OCI-LY3 (cell line): ENCODE measurements at regions not wholly inside any gene's neighbourhood (a gene's known extent, or its start where the extent isn't known, plus 50 kb on each side); places are given as distances from the start of the nearest gene placed in this dataset.

Experiments used
- H2AFZ ChIP-seq: fragments of 200-600, 300-600 bp; shearing (Covaris generic); 2 replicates; pipeline ENCODE4 v1.6.0; 2014; ENCODE audit warnings: antibody characterized with exemption, low read depth, low read length
- H3K27ac ChIP-seq: fragments of 200-600, 300-600 bp; sonication (generic); 2 replicates; pipeline ENCODE4 v1.5.1; 2014; ENCODE audit warnings: mild to moderate bottlenecking, low read length, moderate library complexity, mixed read lengths
- H3K27me3 ChIP-seq: fragments of 200-600, 300-600 bp; sonication (generic); 2 replicates; pipeline ENCODE4 v1.6.1; 2014; ENCODE audit warnings: low read depth, low read length, mixed read lengths
- H3K36me3 ChIP-seq: fragments of 200-600, 300-600 bp; sonication (generic); replicated peaks from 2 replicates; pipeline ENCODE3; 2014; ENCODE audit warnings: low read depth, low read length, mixed read lengths
- H3K4me1 ChIP-seq: fragments of 300-600, 200-600 bp; sonication (generic); 2 replicates; pipeline ENCODE4 v1.6.1; 2014; ENCODE audit warnings: low read length, mixed read lengths
- H3K4me2 ChIP-seq: fragments of 200-600, 300-600 bp; sonication (generic); 2 replicates; pipeline ENCODE4 v1.6.1; 2014; ENCODE audit warnings: low read length, mixed read lengths
- H3K4me3 ChIP-seq: fragments of 300-600, 200-600 bp; sonication (generic); 2 replicates; pipeline ENCODE4 v1.5.1; 2014; ENCODE audit warnings: antibody characterized with exemption, mild to moderate bottlenecking, low read length, moderate library complexity
- H3K79me2 ChIP-seq: fragments of 300-600, 200-600 bp; shearing (Covaris generic); 2 replicates; pipeline ENCODE4 v1.6.1; 2014; ENCODE audit warnings: mild to moderate bottlenecking, low read length, mixed read lengths
- H3K9ac ChIP-seq: fragments of 300-600, 200-600 bp; shearing (Covaris generic); 2 replicates; pipeline ENCODE4 v1.6.0; 2014; ENCODE audit warnings: mild to moderate bottlenecking, low read length, moderate library complexity
- H3K9me3 ChIP-seq: fragments of 200-600, 300-600 bp; shearing (Covaris generic); 2 replicates; pipeline ENCODE4 v1.6.1; 2014; ENCODE audit warnings: low read length, mixed read lengths; ENCODE audit not compliant: insufficient read depth
- H4K20me1 ChIP-seq: fragments of 200-600, 300-600 bp; sonication (generic); 2 replicates; pipeline ENCODE4 v1.6.1; 2016; ENCODE audit warnings: low read length, mixed read lengths; ENCODE audit not compliant: insufficient read depth
- EZH2phosphoT487 ChIP-seq: fragments of 200-600 bp; shearing (Covaris generic); IDR thresholded peaks from 2 replicates; pipeline ENCODE4 v1.6.1; 2018; ENCODE audit warnings: antibody characterized with exemption, mixed run types, low read depth
- TF ChIP-seq, protein P1 (sequence below): fragments of 200-600, 300-600 bp; sonication (generic); IDR thresholded peaks from 2 replicates; pipeline ENCODE4 v1.5.1; 2014; ENCODE audit warnings: antibody characterized with exemption, low read length, low read depth

DNA sequence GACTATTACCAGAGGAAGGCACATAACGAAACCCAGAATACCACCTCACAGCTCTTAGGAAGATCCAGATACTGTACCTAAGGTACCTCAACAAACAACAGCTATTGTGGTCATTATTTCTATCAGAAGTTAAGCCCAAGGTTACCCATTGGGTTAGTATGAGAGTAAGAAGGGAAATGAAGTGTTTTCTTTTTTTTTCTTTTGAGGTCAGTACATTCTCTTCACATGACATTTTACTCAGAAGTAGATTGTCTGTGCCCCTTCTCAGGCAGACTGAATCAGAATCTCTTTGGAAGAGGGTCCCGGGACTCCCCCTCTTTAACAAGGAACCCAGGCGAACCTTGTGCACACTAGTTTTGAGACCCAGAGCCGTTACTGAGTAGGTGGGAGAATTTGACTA is 233.7 kb upstream of the CXCR4 start:
- TF ChIP-seq EZH2phosphoT487, result no peak
- TF ChIP-seq, protein P1, sequence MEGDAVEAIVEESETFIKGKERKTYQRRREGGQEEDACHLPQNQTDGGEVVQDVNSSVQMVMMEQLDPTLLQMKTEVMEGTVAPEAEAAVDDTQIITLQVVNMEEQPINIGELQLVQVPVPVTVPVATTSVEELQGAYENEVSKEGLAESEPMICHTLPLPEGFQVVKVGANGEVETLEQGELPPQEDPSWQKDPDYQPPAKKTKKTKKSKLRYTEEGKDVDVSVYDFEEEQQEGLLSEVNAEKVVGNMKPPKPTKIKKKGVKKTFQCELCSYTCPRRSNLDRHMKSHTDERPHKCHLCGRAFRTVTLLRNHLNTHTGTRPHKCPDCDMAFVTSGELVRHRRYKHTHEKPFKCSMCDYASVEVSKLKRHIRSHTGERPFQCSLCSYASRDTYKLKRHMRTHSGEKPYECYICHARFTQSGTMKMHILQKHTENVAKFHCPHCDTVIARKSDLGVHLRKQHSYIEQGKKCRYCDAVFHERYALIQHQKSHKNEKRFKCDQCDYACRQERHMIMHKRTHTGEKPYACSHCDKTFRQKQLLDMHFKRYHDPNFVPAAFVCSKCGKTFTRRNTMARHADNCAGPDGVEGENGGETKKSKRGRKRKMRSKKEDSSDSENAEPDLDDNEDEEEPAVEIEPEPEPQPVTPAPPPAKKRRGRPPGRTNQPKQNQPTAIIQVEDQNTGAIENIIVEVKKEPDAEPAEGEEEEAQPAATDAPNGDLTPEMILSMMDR, result no peak
- H3K36me3 ChIP-seq, result no peaks in the 10 kb centered on the region
- no peaks in the 10 kb centered on the region for H3K9me3 ChIP-seq
- no peaks in the 10 kb centered on the region for H4K20me1 ChIP-seq
- H3K79me2 ChIP-seq, result no peaks in the 10 kb centered on the region
- peaks cover 21% of the 10 kb centered on the region for H3K27me3 ChIP-seq
- no peak overlapping the region for H3K9ac ChIP-seq
- no peak overlapping the region for H3K27ac ChIP-seq
- H3K4me2 ChIP-seq, result no peak overlapping the region
- H3K4me1 ChIP-seq, result no peaks in the 10 kb centered on the region
- H3K4me3 ChIP-seq, result no peak overlapping the region
- H2AFZ ChIP-seq, result no peak overlapping the region

DNA sequence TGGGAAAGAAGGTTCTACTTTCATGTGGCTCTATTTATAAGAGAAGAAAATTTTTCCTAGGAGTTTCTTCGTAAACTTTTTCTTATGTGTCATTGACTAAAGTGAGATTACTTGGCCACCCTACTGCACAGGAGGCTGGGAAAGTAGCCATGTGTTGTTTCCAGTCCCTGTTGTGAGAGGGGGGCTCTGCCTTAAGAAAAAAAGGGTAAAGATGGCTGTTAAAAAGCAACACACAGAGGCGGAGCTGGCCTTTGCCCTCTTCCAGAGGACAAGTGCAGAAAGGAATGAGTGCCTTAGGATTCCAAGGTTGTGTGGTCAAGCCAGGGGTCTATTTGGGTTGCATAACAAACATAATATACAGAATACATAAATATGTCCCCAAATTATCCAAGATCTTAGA is 230.0 kb upstream of the CXCR4 start:
- no peaks in the 10 kb centered on the region for H4K20me1 ChIP-seq

DNA sequence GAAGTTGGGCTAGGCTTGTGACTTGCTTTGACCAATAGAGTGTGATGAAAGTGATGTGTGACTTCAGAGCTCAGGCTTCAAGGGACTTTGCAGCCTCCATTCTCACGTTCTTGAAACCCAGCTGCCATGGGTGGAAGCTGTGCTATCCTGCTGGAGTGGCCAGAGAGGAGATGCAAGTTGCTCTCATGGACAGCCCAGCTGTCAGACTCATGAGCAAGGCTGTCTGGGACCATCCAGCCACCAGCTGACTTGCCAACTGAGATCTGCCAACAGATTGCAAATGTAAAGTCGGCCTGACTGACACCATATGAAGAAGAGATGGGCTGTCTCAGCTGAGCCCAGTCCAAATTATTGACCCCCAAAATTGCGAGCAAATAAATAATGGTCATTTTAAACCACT is 226.4 kb upstream of the CXCR4 start:
- H3K27me3 ChIP-seq, result no peaks in the 10 kb centered on the region
- no peaks in the 10 kb centered on the region for H4K20me1 ChIP-seq
- no peak overlapping the region for H3K27ac ChIP-seq
- no peak overlapping the region for H3K4me3 ChIP-seq
- no peak overlapping the region for H3K4me2 ChIP-seq
- no peaks in the 10 kb centered on the region for H3K79me2 ChIP-seq
- no peak for TF ChIP-seq EZH2phosphoT487
- TF ChIP-seq, protein P1, result no peak
- 0 out of 2 replicates have a peak, but pooled peaks cover 5% of the 10 kb centered on the region for H3K9me3 ChIP-seq
- no peaks in the 10 kb centered on the region for H3K4me1 ChIP-seq
- H3K36me3 ChIP-seq, result no peaks in the 10 kb centered on the region
- no peak overlapping the region for H2AFZ ChIP-seq
- no peak overlapping the region for H3K9ac ChIP-seq

More for the DNA sequence above, 230.0 kb upstream of the CXCR4 start:
- H3K9me3 ChIP-seq, result no peaks in the 10 kb centered on the region
- no peak overlapping the region for H3K9ac ChIP-seq
- no peak overlapping the region for H3K27ac ChIP-seq
- peaks cover 7% of the 10 kb centered on the region; the same call in 1 of the 2 replicates for H3K27me3 ChIP-seq
- TF ChIP-seq, protein P1, result no peak
- no peak for TF ChIP-seq EZH2phosphoT487
- no peak overlapping the region for H3K4me3 ChIP-seq
- no peak overlapping the region for H2AFZ ChIP-seq
- H3K4me1 ChIP-seq, result no peaks in the 10 kb centered on the region
- H3K4me2 ChIP-seq, result no peak overlapping the region
- no peaks in the 10 kb centered on the region for H3K36me3 ChIP-seq
- H3K79me2 ChIP-seq, result no peaks in the 10 kb centered on the region

DNA sequence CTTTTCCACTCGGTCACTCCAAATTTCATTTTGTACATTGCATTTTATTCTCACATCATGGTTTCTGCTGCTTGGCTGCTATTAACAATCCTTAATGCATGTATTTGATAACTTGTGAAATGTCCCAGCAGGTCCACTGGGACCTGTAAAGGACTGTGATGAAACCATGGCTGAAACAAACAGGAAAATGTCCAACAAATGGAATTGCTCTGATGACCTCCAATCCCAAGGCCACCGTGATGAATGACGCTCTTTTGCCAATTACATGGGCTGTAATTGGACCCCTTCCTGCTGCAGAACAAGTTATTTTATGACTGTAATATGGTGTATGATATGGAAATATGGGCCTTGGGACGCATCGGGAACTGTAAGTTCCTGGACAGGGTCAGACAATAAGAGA is 224.2 kb upstream of the CXCR4 start:
- TF ChIP-seq, protein P1, result no peak
- TF ChIP-seq EZH2phosphoT487, result no peak

More for the DNA sequence above, 224.2 kb upstream of the CXCR4 start:
- Histone ChIP-seq H4K20me1 (no peaks in the 10 kb centered on the region), H3K4me1 (peaks cover 5% of the 10 kb centered on the region; the same call in 1 of the 2 replicates), H2AFZ (no peak overlapping the region), H3K27me3 (no peaks in the 10 kb centered on the region), H3K4me3 (no peak overlapping the region), H3K27ac (no peak overlapping the region), H3K4me2 (no peak overlapping the region), H3K79me2 (no peaks in the 10 kb centered on the region), H3K9me3 (0 out of 2 replicates have a peak, but pooled peaks cover 9% of the 10 kb centered on the region), H3K9ac (no peak overlapping the region), H3K36me3 (no peaks in the 10 kb centered on the region)
